ENCODE measurements at regions not wholly inside any gene's neighbourhood (a gene's known extent, or its start where the extent isn't known, plus 50 kb on each side); places are given as distances from the start of the nearest gene placed in this dataset.
"Not testable (repeated sequence)": the region's sequence is repeated elsewhere in the genome, so short reads cannot be mapped to it uniquely, and the experiment has no call there.

- POLR2A ChIA-PET; ATAC-seq; DNase-seq (ENCODE audit: low spot score); H3K4me1 Mint-ChIP-seq; H3K4me3 Mint-ChIP-seq; H3K27ac Mint-ChIP-seq; H3K27me3 Mint-ChIP-seq (ENCODE audit: low read depth); CTCF ChIA-PET; H3K9me3 Mint-ChIP-seq; H3K36me3 Mint-ChIP-seq: not testable (repeated sequence)
These were observed 438.8 kb upstream of the FAM174A start for GRCh38 chr5:100096328-100096727.

DNA sequence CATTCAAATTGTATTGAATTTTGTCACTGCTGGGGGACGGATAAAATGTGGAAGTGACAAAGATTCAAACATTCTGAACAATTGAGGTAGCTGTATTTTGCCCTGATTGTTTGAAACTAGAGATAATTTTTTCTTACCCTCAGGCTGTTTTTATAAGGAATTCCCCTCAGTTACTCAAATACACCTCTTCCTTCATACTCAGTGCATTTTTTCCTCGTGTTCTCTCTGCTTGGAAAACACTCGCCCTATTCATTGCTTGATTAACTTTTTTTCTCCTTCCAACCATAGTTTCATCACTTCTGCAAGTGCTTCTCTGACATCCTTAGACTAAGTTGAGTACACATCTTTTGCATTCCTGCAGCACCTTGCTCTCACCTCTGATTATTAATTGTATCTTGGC, 454.5 kb upstream of the FAM174A start:
- H3K4me3 Mint-ChIP-seq; H3K27me3 Mint-ChIP-seq (ENCODE audit: low read depth); H3K36me3 Mint-ChIP-seq; H3K9me3 Mint-ChIP-seq; POLR2A ChIA-PET; CTCF ChIA-PET; H3K27ac Mint-ChIP-seq; H3K4me1 Mint-ChIP-seq; ATAC-seq; DNase-seq (ENCODE audit: low spot score): not testable (repeated sequence)

- CTCF ChIA-PET; H3K4me3 Mint-ChIP-seq; H3K27ac Mint-ChIP-seq; H3K9me3 Mint-ChIP-seq; H3K36me3 Mint-ChIP-seq; POLR2A ChIA-PET; DNase-seq (ENCODE audit: low spot score); ATAC-seq; H3K4me1 Mint-ChIP-seq; H3K27me3 Mint-ChIP-seq (ENCODE audit: low read depth): not testable (repeated sequence)
These were observed 456.0 kb upstream of the FAM174A start for GRCh38 chr5:100079163-100079562.

- H3K27ac Mint-ChIP-seq; H3K9me3 Mint-ChIP-seq; H3K27me3 Mint-ChIP-seq (ENCODE audit: low read depth); H3K4me3 Mint-ChIP-seq; H3K36me3 Mint-ChIP-seq; H3K4me1 Mint-ChIP-seq; CTCF ChIA-PET; ATAC-seq; POLR2A ChIA-PET; DNase-seq (ENCODE audit: low spot score): not testable (repeated sequence)
These were observed 469.2 kb upstream of the FAM174A start for GRCh38 chr5:100066020-100066419.

DNA sequence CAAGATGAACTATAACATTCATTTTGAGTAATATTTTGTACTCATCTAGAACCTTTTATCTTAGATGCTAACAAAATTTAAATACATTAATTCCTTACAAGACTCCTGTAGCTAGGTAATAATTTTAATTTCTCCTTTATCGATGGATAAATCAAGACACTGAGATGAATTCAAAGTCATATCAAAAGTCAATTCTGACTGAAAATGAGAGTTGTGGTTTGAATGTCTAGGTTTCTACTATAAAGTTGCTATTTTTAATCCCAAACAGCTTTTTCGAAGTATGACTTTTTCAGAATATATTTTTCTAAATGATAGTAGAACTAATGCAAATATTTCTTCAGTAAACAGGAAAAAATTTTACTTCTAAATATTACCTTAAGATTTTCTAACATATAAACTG, 491.7 kb upstream of the FAM174A start:
- Mint-ChIP-seq H3K27me3 (ENCODE audit: low read depth) (no peaks in the 10 kb centered on the region), H3K4me1 (peaks cover 3% of the 10 kb centered on the region), H3K27ac (no peak overlapping the region), H3K4me3 (no peak overlapping the region), H3K36me3 (no peaks in the 10 kb centered on the region), H3K9me3 (no peaks in the 10 kb centered on the region)
- ChIA-PET CTCF (no interaction called here), POLR2A (no interaction called here)
- no peak for DNase-seq (ENCODE audit: low spot score)
- no peak for ATAC-seq
- TF ChIP-seq ZNF512 (CRISPR knock-in tag; IDR thresholded peaks at IDR 0.05; ENCODE audit: borderline replicate concordance), result no peak
- no peak for TF ChIP-seq NFATC4 (CRISPR knock-in tag; IDR thresholded peaks at IDR 0.05)
- TF ChIP-seq, protein P1, sequence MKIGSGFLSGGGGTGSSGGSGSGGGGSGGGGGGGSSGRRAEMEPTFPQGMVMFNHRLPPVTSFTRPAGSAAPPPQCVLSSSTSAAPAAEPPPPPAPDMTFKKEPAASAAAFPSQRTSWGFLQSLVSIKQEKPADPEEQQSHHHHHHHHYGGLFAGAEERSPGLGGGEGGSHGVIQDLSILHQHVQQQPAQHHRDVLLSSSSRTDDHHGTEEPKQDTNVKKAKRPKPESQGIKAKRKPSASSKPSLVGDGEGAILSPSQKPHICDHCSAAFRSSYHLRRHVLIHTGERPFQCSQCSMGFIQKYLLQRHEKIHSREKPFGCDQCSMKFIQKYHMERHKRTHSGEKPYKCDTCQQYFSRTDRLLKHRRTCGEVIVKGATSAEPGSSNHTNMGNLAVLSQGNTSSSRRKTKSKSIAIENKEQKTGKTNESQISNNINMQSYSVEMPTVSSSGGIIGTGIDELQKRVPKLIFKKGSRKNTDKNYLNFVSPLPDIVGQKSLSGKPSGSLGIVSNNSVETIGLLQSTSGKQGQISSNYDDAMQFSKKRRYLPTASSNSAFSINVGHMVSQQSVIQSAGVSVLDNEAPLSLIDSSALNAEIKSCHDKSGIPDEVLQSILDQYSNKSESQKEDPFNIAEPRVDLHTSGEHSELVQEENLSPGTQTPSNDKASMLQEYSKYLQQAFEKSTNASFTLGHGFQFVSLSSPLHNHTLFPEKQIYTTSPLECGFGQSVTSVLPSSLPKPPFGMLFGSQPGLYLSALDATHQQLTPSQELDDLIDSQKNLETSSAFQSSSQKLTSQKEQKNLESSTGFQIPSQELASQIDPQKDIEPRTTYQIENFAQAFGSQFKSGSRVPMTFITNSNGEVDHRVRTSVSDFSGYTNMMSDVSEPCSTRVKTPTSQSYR (CRISPR knock-in tag; IDR thresholded peaks at IDR 0.05), result no peak
- TF ChIP-seq, protein P2, sequence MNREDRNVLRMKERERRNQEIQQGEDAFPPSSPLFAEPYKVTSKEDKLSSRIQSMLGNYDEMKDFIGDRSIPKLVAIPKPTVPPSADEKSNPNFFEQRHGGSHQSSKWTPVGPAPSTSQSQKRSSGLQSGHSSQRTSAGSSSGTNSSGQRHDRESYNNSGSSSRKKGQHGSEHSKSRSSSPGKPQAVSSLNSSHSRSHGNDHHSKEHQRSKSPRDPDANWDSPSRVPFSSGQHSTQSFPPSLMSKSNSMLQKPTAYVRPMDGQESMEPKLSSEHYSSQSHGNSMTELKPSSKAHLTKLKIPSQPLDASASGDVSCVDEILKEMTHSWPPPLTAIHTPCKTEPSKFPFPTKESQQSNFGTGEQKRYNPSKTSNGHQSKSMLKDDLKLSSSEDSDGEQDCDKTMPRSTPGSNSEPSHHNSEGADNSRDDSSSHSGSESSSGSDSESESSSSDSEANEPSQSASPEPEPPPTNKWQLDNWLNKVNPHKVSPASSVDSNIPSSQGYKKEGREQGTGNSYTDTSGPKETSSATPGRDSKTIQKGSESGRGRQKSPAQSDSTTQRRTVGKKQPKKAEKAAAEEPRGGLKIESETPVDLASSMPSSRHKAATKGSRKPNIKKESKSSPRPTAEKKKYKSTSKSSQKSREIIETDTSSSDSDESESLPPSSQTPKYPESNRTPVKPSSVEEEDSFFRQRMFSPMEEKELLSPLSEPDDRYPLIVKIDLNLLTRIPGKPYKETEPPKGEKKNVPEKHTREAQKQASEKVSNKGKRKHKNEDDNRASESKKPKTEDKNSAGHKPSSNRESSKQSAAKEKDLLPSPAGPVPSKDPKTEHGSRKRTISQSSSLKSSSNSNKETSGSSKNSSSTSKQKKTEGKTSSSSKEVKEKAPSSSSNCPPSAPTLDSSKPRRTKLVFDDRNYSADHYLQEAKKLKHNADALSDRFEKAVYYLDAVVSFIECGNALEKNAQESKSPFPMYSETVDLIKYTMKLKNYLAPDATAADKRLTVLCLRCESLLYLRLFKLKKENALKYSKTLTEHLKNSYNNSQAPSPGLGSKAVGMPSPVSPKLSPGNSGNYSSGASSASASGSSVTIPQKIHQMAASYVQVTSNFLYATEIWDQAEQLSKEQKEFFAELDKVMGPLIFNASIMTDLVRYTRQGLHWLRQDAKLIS (CRISPR knock-in tag; IDR thresholded peaks at IDR 0.05; ENCODE audit: borderline replicate concordance), result no peak
- TF ChIP-seq JAZF1 (CRISPR knock-in tag; IDR thresholded peaks at IDR 0.05), result no peak
- TF ChIP-seq TCF7 (CRISPR knock-in tag; IDR thresholded peaks at IDR 0.05; ENCODE audit: low read depth), result no peak
- no peak for TF ChIP-seq GTF2I (CRISPR knock-in tag; conservative IDR thresholded peaks at IDR 0.05)
- no peak for TF ChIP-seq RELA (CRISPR knock-in tag; IDR thresholded peaks at IDR 0.05; ENCODE audit: borderline replicate concordance)
- TF ChIP-seq ZSCAN18 (CRISPR knock-in tag; IDR thresholded peaks at IDR 0.05), result no peak
- no peak for TF ChIP-seq USF2 (CRISPR knock-in tag; IDR thresholded peaks at IDR 0.05)
- TF ChIP-seq, protein P3, sequence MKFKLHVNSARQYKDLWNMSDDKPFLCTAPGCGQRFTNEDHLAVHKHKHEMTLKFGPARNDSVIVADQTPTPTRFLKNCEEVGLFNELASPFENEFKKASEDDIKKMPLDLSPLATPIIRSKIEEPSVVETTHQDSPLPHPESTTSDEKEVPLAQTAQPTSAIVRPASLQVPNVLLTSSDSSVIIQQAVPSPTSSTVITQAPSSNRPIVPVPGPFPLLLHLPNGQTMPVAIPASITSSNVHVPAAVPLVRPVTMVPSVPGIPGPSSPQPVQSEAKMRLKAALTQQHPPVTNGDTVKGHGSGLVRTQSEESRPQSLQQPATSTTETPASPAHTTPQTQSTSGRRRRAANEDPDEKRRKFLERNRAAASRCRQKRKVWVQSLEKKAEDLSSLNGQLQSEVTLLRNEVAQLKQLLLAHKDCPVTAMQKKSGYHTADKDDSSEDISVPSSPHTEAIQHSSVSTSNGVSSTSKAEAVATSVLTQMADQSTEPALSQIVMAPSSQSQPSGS (CRISPR knock-in tag; IDR thresholded peaks at IDR 0.05; ENCODE audit: borderline replicate concordance, low read depth), result no peak
- TF ChIP-seq ZNF416 (CRISPR knock-in tag; IDR thresholded peaks at IDR 0.05), result no peak
- no peak for TF ChIP-seq MYBL2 (CRISPR knock-in tag; IDR thresholded peaks at IDR 0.05)
- TF ChIP-seq JUN (CRISPR knock-in tag; IDR thresholded peaks at IDR 0.05), result no peak

Measured in WTC11 (cell line).